ENCODE measurements at regions not wholly inside any gene's neighbourhood (a gene's known extent, or its start where the extent isn't known, plus 50 kb on each side); places are given as distances from the start of the nearest gene placed in this dataset.

- no peak for DNase-seq (ENCODE audit: low spot score)
Observed at GRCh38 chr5:96245140-96246091, 187.6 kb downstream of the PCSK1 start.

- DNase-seq (ENCODE audit: low spot score), result no peak
Observed at GRCh38 chr5:96244696-96245095, 188.4 kb downstream of the PCSK1 start.

- DNase-seq (ENCODE audit: low spot score), result no peak
Observed at GRCh38 chr5:96243862-96244261, 189.2 kb downstream of the PCSK1 start.

- no peak for DNase-seq (ENCODE audit: low spot score)
Observed at GRCh38 chr5:96243203-96243602, 189.8 kb downstream of the PCSK1 start.

GRCh38 chr5:96242571-96242970 is 190.5 kb downstream of the PCSK1 start:
- DNase-seq (ENCODE audit: low spot score), result no peak

GRCh38 chr5:96236831-96237230 is 196.2 kb downstream of the PCSK1 start:
- DNase-seq (ENCODE audit: low spot score), result no peak

GRCh38 chr5:96236051-96236450 is 197.0 kb downstream of the PCSK1 start:
- no peak for DNase-seq (ENCODE audit: low spot score)

- no peak for DNase-seq (ENCODE audit: low spot score)
Observed at GRCh38 chr5:96235008-96235910, 197.8 kb downstream of the PCSK1 start.

GRCh38 chr5:96232602-96233001 is 200.4 kb downstream of the PCSK1 start:
- DNase-seq (ENCODE audit: low spot score), result no peak

GRCh38 chr5:96229188-96229587 is 203.9 kb downstream of the PCSK1 start:
- DNase-seq (ENCODE audit: low spot score), result no peak

GRCh38 chr5:96228408-96228807 is 204.6 kb downstream of the PCSK1 start:
- no peak for DNase-seq (ENCODE audit: low spot score)

- no peak for DNase-seq (ENCODE audit: low spot score)
Observed at GRCh38 chr5:96227957-96228356, 205.1 kb downstream of the PCSK1 start.

- peak; percentile 58 for DNase-seq (ENCODE audit: low spot score)
Observed at GRCh38 chr5:96226941-96227552, 206.0 kb downstream of the PCSK1 start.

GRCh38 chr5:96222129-96222528 is 210.9 kb downstream of the PCSK1 start:
- no peak for DNase-seq (ENCODE audit: low spot score)

GRCh38 chr5:96220610-96221390 is 212.2 kb downstream of the PCSK1 start:
- no peak for DNase-seq (ENCODE audit: low spot score)

- no peak for DNase-seq (ENCODE audit: low spot score)
Observed at GRCh38 chr5:96219580-96220281, 213.3 kb downstream of the PCSK1 start.

- DNase-seq (ENCODE audit: low spot score), result no peak
Observed at GRCh38 chr5:96218653-96219052, 214.4 kb downstream of the PCSK1 start.

- no peak for DNase-seq (ENCODE audit: low spot score)
Observed at GRCh38 chr5:96214442-96215197, 218.4 kb downstream of the PCSK1 start.

- DNase-seq (ENCODE audit: low spot score), result no peak
Observed at GRCh38 chr5:96209829-96210228, 223.2 kb downstream of the PCSK1 start.

GRCh38 chr5:96207420-96207819 is 225.6 kb downstream of the PCSK1 start:
- DNase-seq (ENCODE audit: low spot score), result no peak

All from COLO829 (cell line).